Hepatocyte (in vitro differentiated cells): ENCODE measurements at regions not wholly inside any gene's neighbourhood (a gene's known extent, or its start where the extent isn't known, plus 50 kb on each side); places are given as distances from the start of the nearest gene placed in this dataset.
A peak's percentile ranks its signal among the peaks of the same experiment; 100 is the strongest.

ENCODE experiments used
- DNase-seq: peaks from one replicate; pipeline ENCODE4 v3.0.0-alpha.2; 2016; ENCODE audit warnings: low spot score
- H2AFZ ChIP-seq: fragments of 200-600 bp; sonication (generic); 2 replicates; pipeline ENCODE4 v1.6.0; 2016; ENCODE audit warnings: antibody characterized with exemption, mild to moderate bottlenecking
- H3K27ac ChIP-seq: fragments of 200-600 bp; sonication (generic); 2 replicates; pipeline ENCODE4 v1.5.1; 2016; ENCODE audit warnings: mild to moderate bottlenecking
- H3K27me3 ChIP-seq: fragments of 200-600 bp; sonication (generic); 2 replicates; pipeline ENCODE4 v1.6.1; 2016
- H3K36me3 ChIP-seq: fragments of 200-600 bp; sonication (generic); replicated peaks from 2 replicates; pipeline ENCODE4 v1.5.1; 2016; ENCODE audit warnings: low read depth; ENCODE audit not compliant: insufficient read depth
- H3K4me1 ChIP-seq: fragments of 200-600 bp; sonication (generic); 2 replicates; pipeline ENCODE4 v1.5.1; 2016; ENCODE audit warnings: mild to moderate bottlenecking, moderate library complexity; ENCODE audit not compliant: insufficient read depth
- H3K4me2 ChIP-seq: fragments of 200-600 bp; sonication (generic); 2 replicates; pipeline ENCODE4 v1.6.0; 2016
- H3K4me3 ChIP-seq: fragments of 200-600 bp; sonication (generic); 2 replicates; pipeline ENCODE4 v1.5.1; 2016; ENCODE audit warnings: mild to moderate bottlenecking
- H3K79me2 ChIP-seq: fragments of 200-600 bp; sonication (generic); 2 replicates; pipeline ENCODE4 v1.6.0; 2017; ENCODE audit warnings: mild to moderate bottlenecking
- H3K9me2 ChIP-seq: fragments of 200-600 bp; sonication (generic); replicated peaks from 2 replicates; pipeline ENCODE4 v1.6.0; 2017; ENCODE audit warnings: mild to moderate bottlenecking; ENCODE audit not compliant: insufficient read depth
- H3K9me3 ChIP-seq: fragments of 200-600 bp; sonication (generic); 2 replicates; pipeline ENCODE4 v1.5.1; 2016; ENCODE audit warnings: low read depth, mild to moderate bottlenecking
- H4K20me1 ChIP-seq: fragments of 200-600 bp; sonication (generic); 2 replicates; pipeline ENCODE4 v1.6.0; 2016; ENCODE audit warnings: mild to moderate bottlenecking; ENCODE audit not compliant: insufficient read depth, poor library complexity, severe bottlenecking
- EZH2 ChIP-seq: fragments of 200-600 bp; sonication (generic); IDR thresholded peaks from 2 replicates; pipeline ENCODE4 v1.6.1; 2016; ENCODE audit warnings: antibody characterized with exemption, mild to moderate bottlenecking, borderline replicate concordance
- EZH2phosphoT487 ChIP-seq: fragments of 200-600 bp; sonication (generic); IDR thresholded peaks from one replicate; pipeline ENCODE4 v1.6.1; 2018; ENCODE audit warnings: antibody characterized with exemption, mild to moderate bottlenecking, low read depth, moderate library complexity; ENCODE audit not compliant: unreplicated experiment, severe bottlenecking
- whole genome bisulfite sequencing: methylation state at CpG from one replicate; pipeline ENCODE4 v1.1.6; 2016; ENCODE audit warnings: low lambda C conversion rate; ENCODE audit errors: missing lambda C conversion rate; 5-methylcytosine and 5-hydroxymethylcytosine counted together
- TF ChIP-seq, protein P1 (sequence below): fragments of 200-600 bp; sonication (generic); IDR thresholded peaks from 2 replicates; pipeline ENCODE4 v1.5.1; 2016; ENCODE audit warnings: antibody characterized with exemption, mild to moderate bottlenecking; ENCODE audit not compliant: poor library complexity

DNA sequence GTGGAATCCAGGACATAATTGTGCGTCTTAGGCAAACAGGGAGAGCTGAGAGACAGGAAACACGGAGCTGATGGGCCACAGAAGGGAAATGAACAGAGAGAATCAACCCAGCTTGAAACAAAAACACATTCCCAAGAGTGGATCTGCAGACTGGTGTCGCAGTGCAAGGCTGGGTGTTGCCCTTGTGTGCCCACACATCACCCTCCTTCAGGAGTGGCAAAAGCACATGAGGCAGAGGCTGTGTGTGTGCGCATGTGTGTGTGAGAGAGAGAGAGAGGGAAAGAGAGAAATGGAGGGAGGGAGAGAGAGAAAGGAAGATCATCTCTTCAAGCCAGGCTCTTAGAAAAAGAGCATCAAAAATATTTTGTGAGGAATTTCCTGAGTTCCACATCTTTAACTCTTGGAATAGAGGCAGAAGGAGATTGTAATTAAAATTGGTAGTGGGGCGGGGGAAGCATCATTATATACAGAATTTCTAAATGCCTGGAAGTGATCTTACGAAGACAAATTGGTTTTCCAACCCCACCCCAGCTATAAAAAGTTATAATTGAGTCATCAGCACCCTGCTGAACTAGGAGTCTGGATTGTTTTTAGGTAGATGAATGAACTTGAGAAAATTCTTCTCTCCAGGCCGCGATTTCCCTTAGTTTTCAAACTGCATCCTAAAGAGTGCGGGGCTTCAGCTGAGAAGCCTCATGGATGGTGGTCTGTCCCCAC, 480.7 kb downstream of the NPHP4 start:
- no peaks in the 10 kb centered on the region for H3K36me3 ChIP-seq
- DNase-seq, result no peak
- no peaks in the 10 kb centered on the region for H3K9me2 ChIP-seq
- H3K27ac ChIP-seq, result no peak overlapping the region
- no peak overlapping the region for H2AFZ ChIP-seq
- H3K79me2 ChIP-seq, result no peaks in the 10 kb centered on the region
- H3K4me2 ChIP-seq, result no peak overlapping the region
- no peaks in the 10 kb centered on the region for H4K20me1 ChIP-seq
- TF ChIP-seq, protein P1, sequence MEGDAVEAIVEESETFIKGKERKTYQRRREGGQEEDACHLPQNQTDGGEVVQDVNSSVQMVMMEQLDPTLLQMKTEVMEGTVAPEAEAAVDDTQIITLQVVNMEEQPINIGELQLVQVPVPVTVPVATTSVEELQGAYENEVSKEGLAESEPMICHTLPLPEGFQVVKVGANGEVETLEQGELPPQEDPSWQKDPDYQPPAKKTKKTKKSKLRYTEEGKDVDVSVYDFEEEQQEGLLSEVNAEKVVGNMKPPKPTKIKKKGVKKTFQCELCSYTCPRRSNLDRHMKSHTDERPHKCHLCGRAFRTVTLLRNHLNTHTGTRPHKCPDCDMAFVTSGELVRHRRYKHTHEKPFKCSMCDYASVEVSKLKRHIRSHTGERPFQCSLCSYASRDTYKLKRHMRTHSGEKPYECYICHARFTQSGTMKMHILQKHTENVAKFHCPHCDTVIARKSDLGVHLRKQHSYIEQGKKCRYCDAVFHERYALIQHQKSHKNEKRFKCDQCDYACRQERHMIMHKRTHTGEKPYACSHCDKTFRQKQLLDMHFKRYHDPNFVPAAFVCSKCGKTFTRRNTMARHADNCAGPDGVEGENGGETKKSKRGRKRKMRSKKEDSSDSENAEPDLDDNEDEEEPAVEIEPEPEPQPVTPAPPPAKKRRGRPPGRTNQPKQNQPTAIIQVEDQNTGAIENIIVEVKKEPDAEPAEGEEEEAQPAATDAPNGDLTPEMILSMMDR, result no peak
- TF ChIP-seq EZH2, result no peak
- TF ChIP-seq EZH2phosphoT487, result no peak
- peaks cover 5% of the 10 kb centered on the region for H3K4me1 ChIP-seq
- WGBS, result 87% methylated on average over 9 of the region's 9 CpGs
- H3K4me3 ChIP-seq, result no peak overlapping the region
- H3K27me3 ChIP-seq, result peaks cover 11% of the 10 kb centered on the region
- no peaks in the 10 kb centered on the region for H3K9me3 ChIP-seq

GRCh38 chr1:5509664-5510452, 482.4 kb downstream of the NPHP4 start:
- 40% methylated on average over 20 of the region's 21 CpGs for WGBS
- H4K20me1 ChIP-seq, result no peaks in the 10 kb centered on the region
- no peak overlapping the region for H2AFZ ChIP-seq
- H3K79me2 ChIP-seq, result no peaks in the 10 kb centered on the region
- no peak overlapping the region for H3K4me2 ChIP-seq
- no peak overlapping the region for H3K27ac ChIP-seq
- no peaks in the 10 kb centered on the region for H3K36me3 ChIP-seq
- DNase-seq, result peak; percentile 78
- H3K27me3 ChIP-seq, result peaks cover 11% of the 10 kb centered on the region
- no peaks in the 10 kb centered on the region for H3K9me3 ChIP-seq
- peaks cover 5% of the 10 kb centered on the region for H3K4me1 ChIP-seq
- TF ChIP-seq, protein P1, result peak; percentile 95
- no peak for TF ChIP-seq EZH2
- no peaks in the 10 kb centered on the region for H3K9me2 ChIP-seq
- H3K4me3 ChIP-seq, result no peak overlapping the region

GRCh38 chr1:5508669-5509330, 483.4 kb downstream of the NPHP4 start:
- Histone ChIP-seq H3K4me3 (no peak overlapping the region), H3K4me2 (no peak overlapping the region), H3K79me2 (no peaks in the 10 kb centered on the region), H3K36me3 (no peaks in the 10 kb centered on the region), H3K27me3 (peaks cover 11% of the 10 kb centered on the region), H3K27ac (no peak overlapping the region), H4K20me1 (no peaks in the 10 kb centered on the region), H3K9me2 (no peaks in the 10 kb centered on the region), H3K4me1 (peaks cover 5% of the 10 kb centered on the region), H3K9me3 (no peaks in the 10 kb centered on the region), H2AFZ (no peak overlapping the region)
- WGBS, result 79% methylated on average over 14 of the region's 14 CpGs
- TF ChIP-seq EZH2phosphoT487 (no peak), EZH2 (no peak)
- TF ChIP-seq, protein P1, result no peak
- DNase-seq, result no peak
